Panc1 (cell line): ENCODE measurements at regions not wholly inside any gene's neighbourhood (a gene's known extent, or its start where the extent isn't known, plus 50 kb on each side); places are given as distances from the start of the nearest gene placed in this dataset.

Experiments
- ATAC-seq: fragments of 200-7000 bp; cut with Tn5 transposase; 2 replicates; pipeline ENCODE4 v1.9.1; 2020; ENCODE audit warnings: mild to moderate bottlenecking, moderate library complexity
- BruUV-seq: library from RNA; stranded (reverse); fragments of 400-500 nt; replicated peaks from 2 replicates; lab custom pipeline; 2021; lab: Mats Ljungman, UMichigan
- CTCF ChIA-PET: fragments of 300-600 bp; sonication (Branson Sonifier 250); formaldehyde crosslinking; loops from one replicate; lab custom pipeline; 2022; ENCODE audit warnings: antibody characterized with exemption; lab: Charles Lee
- POLR2A ChIA-PET: fragments of 300-600 bp; sonication (Branson Sonifier 250); formaldehyde crosslinking; loops from one replicate; lab custom pipeline; 2022; ENCODE audit warnings: antibody characterized with exemption; lab: Charles Lee
- DNase-seq: peaks from one replicate; pipeline ENCODE4 v3.0.0-alpha.2; 2010; ENCODE audit warnings: low read depth, low spot score
- H3K27ac ChIP-seq: 2 replicates; pipeline ENCODE4 v1.5.1; 2011; ENCODE audit warnings: mild to moderate bottlenecking, low read length, inconsistent platforms
- H3K27me3 ChIP-seq: fragments of 200-500 bp; sonication (Bioruptor generic); 2 replicates; pipeline ENCODE4 v1.6.0; 2014; ENCODE audit warnings: low read length, inconsistent platforms; ENCODE audit not compliant: control insufficient read depth, insufficient read depth
- H3K36me3 ChIP-seq: fragments of 200-500 bp; sonication (Bioruptor generic); 2 replicates; pipeline ENCODE4 v1.5.1; 2014; ENCODE audit warnings: inconsistent platforms, mild to moderate bottlenecking, low read length, moderate library complexity; ENCODE audit not compliant: control insufficient read depth, insufficient read depth
- H3K4me1 ChIP-seq: 2 replicates; pipeline ENCODE4 v1.5.1; 2011; ENCODE audit warnings: inconsistent platforms, mild to moderate bottlenecking, low read length, moderate library complexity; ENCODE audit not compliant: control insufficient read depth, insufficient read depth
- H3K4me3 ChIP-seq, 2 experiments: 2 replicates each; pipeline ENCODE4 v1.5.1; 2011 to 2012; ENCODE audit warnings: low read depth in 2 of 2, low read length in 2 of 2, mild to moderate bottlenecking in 2 of 2, inconsistent platforms in 1 of 2, moderate library complexity in 1 of 2
- H3K9me3 ChIP-seq: fragments of 200-500 bp; sonication (Bioruptor generic); 2 replicates; pipeline ENCODE4 v1.5.1; 2014; ENCODE audit warnings: low read depth, mild to moderate bottlenecking, inconsistent platforms, low read length, moderate library complexity; ENCODE audit not compliant: control insufficient read depth, insufficient read depth
- CTCF ChIP-seq: fragments of 450-650 bp; IDR thresholded peaks from 2 replicates; pipeline ENCODE4 v1.5.1; 2017; ENCODE audit warnings: mild to moderate bottlenecking
- POLR2AphosphoS5 ChIP-seq: IDR thresholded peaks from 2 replicates; pipeline ENCODE4 v1.6.1; 2012; ENCODE audit warnings: mild to moderate bottlenecking, low read depth, low read length, moderate library complexity
- REST ChIP-seq, 2 experiments: IDR thresholded peaks; 2 replicates each; pipeline ENCODE4 v1.6.1; 2011 to 2012; ENCODE audit warnings: low read depth in 2 of 2, control low read depth in 1 of 2, low read length in 1 of 2, mild to moderate bottlenecking in 1 of 2, moderate library complexity in 1 of 2; ENCODE audit not compliant: insufficient read depth in 1 of 2
- SIN3A ChIP-seq: IDR thresholded peaks from 2 replicates; pipeline ENCODE4 v1.6.1; 2012; ENCODE audit warnings: low read depth, mild to moderate bottlenecking, low read length, moderate library complexity, borderline replicate concordance; ENCODE audit not compliant: insufficient read depth
- TCF7L2 ChIP-seq: IDR thresholded peaks from 2 replicates; pipeline ENCODE4 v1.6.1; 2011; ENCODE audit warnings: mild to moderate bottlenecking, low read depth, low read length, inconsistent platforms
- in situ Hi-C: cut with HindIII; loops from 2 replicates; pipeline ENCODE4 v1.10.0; 2016; ENCODE audit warnings: low sequenced_read_pairs, low pct_unique_long_range_greater_than_20kb
- intact Hi-C: fragments of 100-400 bp; cut with micrococcal nuclease; formaldehyde crosslinking; loops from one replicate; pipeline ENCODE4 v1.10.0; 2022; ENCODE audit not compliant: unreplicated experiment

- no peak for TF ChIP-seq CTCF
- no peak for TF ChIP-seq REST (IDR thresholded peaks at IDR 0.05; ENCODE audit: insufficient read depth in 1 of 2, low read depth in 2 of 2, low read length in 1 of 2)
- no peak for TF ChIP-seq TCF7L2
- no peak for TF ChIP-seq SIN3A
- TF ChIP-seq POLR2AphosphoS5, result no peak
- BruUV-seq, result no TSS peak
- CTCF ChIA-PET, result no interaction called here
- intact Hi-C loops, result no loop called here
- Histone ChIP-seq H3K4me1 (no peaks in the 10 kb centered on the region), H3K27ac (no peak overlapping the region), H3K9me3 (no peaks in the 10 kb centered on the region), H3K27me3 (no peaks in the 10 kb centered on the region), H3K36me3 (no peaks in the 10 kb centered on the region), H3K4me3 (no peak overlapping the region)
- DNase-seq (no peak), ATAC-seq (no peak)
- POLR2A ChIA-PET, result no interaction called here
- in situ Hi-C loops, result no loop called here
These were observed 298.6 kb downstream of the CLIC5 start for GRCh38 chr6:45717027-45717426.

- Histone ChIP-seq H3K4me1 (no peaks in the 10 kb centered on the region), H3K36me3 (no peaks in the 10 kb centered on the region), H3K27me3 (no peaks in the 10 kb centered on the region), H3K27ac (no peak overlapping the region), H3K4me3 (no peak overlapping the region), H3K9me3 (no peaks in the 10 kb centered on the region)
- CTCF ChIA-PET, result no interaction called here
- DNase-seq, result no peak
- TF ChIP-seq POLR2AphosphoS5 (no peak), TCF7L2 (no peak), REST (IDR thresholded peaks at IDR 0.05; ENCODE audit: insufficient read depth in 1 of 2, low read depth in 2 of 2, low read length in 1 of 2) (no peak), CTCF (no peak)
- intact Hi-C loops (loop anchor here (2.0 kb wide), 2 partner anchors 293 to 1061 kb away; no protein-coding TSS in a partner anchor), in situ Hi-C loops (no loop called here)
- BruUV-seq, result no TSS peak
- POLR2A ChIA-PET, result no interaction called here
- no peak for ATAC-seq
These were observed 300.2 kb downstream of the CLIC5 start for GRCh38 chr6:45715508-45715803.
